ENCODE measurements at regions not wholly inside any gene's neighbourhood (a gene's known extent, or its start where the extent isn't known, plus 50 kb on each side); places are given as distances from the start of the nearest gene placed in this dataset.

DNA sequence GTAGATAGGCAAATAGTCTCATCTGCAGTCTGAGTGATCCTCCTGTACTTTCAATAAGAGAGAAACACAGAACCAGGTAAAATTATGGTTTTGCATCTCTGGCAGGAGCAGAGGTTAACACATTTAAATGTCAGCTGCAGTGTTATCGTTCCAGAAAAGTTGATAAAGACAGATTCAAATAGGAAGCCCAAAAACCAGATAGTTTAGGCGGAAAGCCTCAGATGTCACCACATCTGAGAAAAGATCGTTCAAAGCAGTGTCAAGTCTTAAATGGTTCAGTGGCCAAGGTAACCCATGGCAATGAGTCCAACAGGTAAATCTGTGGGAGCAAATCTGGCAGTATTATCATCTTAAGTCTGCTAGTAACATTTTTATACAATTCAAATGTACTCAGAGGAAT lies 542.1 kb upstream of the MEF2C start:
- Histone ChIP-seq H3K4me2 (ENCODE audit: low read length) (no peak overlapping the region), H3K9ac (ENCODE audit: low read length) (no peak overlapping the region), H3F3A (ENCODE audit: insufficient read depth, low read length, poor library complexity, severe bottlenecking) (no peaks in the 10 kb centered on the region), H3K79me2 (replicated peaks; ENCODE audit: insufficient read depth, low read length) (no peaks in the 10 kb centered on the region), H4K20me1 (ENCODE audit: insufficient read depth) (no peaks in the 10 kb centered on the region), H3K36me3 (ENCODE audit: insufficient read depth, low read length) (no peaks in the 10 kb centered on the region), H3K9me3 (ENCODE audit: low read length) (no peaks in the 10 kb centered on the region), H3K9me2 (ENCODE audit: insufficient read depth, low read length) (no peaks in the 10 kb centered on the region), H3K27ac (ENCODE audit: low read length) (no peak overlapping the region), H3K27me3 (ENCODE audit: insufficient read depth, low read depth, low read length) (no peaks in the 10 kb centered on the region), H3K4me3 (ENCODE audit: low read length) (no peak overlapping the region), H2AFZ (ENCODE audit: low read depth, low read length) (no peak overlapping the region)
- TF ChIP-seq POLR2AphosphoS5 (IDR thresholded peaks at IDR 0.05) (no peak), EZH2 (IDR thresholded peaks at IDR 0.05; ENCODE audit: borderline replicate concordance, insufficient read depth, low read length, poor library complexity, severe bottlenecking) (no peak), RAD21 (conservative IDR thresholded peaks at IDR 0.05) (no peak)
- TF ChIP-seq, protein P1, sequence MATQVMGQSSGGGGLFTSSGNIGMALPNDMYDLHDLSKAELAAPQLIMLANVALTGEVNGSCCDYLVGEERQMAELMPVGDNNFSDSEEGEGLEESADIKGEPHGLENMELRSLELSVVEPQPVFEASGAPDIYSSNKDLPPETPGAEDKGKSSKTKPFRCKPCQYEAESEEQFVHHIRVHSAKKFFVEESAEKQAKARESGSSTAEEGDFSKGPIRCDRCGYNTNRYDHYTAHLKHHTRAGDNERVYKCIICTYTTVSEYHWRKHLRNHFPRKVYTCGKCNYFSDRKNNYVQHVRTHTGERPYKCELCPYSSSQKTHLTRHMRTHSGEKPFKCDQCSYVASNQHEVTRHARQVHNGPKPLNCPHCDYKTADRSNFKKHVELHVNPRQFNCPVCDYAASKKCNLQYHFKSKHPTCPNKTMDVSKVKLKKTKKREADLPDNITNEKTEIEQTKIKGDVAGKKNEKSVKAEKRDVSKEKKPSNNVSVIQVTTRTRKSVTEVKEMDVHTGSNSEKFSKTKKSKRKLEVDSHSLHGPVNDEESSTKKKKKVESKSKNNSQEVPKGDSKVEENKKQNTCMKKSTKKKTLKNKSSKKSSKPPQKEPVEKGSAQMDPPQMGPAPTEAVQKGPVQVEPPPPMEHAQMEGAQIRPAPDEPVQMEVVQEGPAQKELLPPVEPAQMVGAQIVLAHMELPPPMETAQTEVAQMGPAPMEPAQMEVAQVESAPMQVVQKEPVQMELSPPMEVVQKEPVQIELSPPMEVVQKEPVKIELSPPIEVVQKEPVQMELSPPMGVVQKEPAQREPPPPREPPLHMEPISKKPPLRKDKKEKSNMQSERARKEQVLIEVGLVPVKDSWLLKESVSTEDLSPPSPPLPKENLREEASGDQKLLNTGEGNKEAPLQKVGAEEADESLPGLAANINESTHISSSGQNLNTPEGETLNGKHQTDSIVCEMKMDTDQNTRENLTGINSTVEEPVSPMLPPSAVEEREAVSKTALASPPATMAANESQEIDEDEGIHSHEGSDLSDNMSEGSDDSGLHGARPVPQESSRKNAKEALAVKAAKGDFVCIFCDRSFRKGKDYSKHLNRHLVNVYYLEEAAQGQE (IDR thresholded peaks at IDR 0.05; ENCODE audit: borderline replicate concordance) = no peak

DNA sequence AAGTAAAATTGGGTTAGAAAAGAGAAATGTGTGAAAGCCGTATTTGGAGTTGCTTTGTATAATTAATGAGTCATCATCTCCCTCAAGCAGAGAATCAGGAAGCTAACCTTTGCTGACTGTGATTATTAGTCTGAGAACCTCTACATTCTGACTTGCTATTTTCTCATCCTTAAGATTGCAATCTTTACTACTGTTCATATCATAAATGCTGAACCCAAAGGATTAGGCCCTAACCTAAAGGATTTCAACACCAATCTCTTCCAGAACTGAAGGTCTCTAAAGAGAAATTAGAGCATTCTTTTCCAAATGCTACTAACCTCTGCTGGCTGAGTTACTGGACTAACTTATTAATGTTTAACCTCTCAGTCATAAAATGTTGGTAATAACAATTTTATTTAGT lies 538.1 kb upstream of the MEF2C start:
- no peak overlapping the region for H3K4me2 ChIP-seq (ENCODE audit: low read length)
- no peaks in the 10 kb centered on the region for H4K20me1 ChIP-seq (ENCODE audit: insufficient read depth)
- no peak overlapping the region for H3K27ac ChIP-seq (ENCODE audit: low read length)
- no peaks in the 10 kb centered on the region for H3F3A ChIP-seq (ENCODE audit: insufficient read depth, low read length, poor library complexity, severe bottlenecking)
- no peaks in the 10 kb centered on the region for H3K27me3 ChIP-seq (ENCODE audit: insufficient read depth, low read depth, low read length)
- no peaks in the 10 kb centered on the region for H3K79me2 ChIP-seq (replicated peaks; ENCODE audit: insufficient read depth, low read length)
- TF ChIP-seq, protein P2, sequence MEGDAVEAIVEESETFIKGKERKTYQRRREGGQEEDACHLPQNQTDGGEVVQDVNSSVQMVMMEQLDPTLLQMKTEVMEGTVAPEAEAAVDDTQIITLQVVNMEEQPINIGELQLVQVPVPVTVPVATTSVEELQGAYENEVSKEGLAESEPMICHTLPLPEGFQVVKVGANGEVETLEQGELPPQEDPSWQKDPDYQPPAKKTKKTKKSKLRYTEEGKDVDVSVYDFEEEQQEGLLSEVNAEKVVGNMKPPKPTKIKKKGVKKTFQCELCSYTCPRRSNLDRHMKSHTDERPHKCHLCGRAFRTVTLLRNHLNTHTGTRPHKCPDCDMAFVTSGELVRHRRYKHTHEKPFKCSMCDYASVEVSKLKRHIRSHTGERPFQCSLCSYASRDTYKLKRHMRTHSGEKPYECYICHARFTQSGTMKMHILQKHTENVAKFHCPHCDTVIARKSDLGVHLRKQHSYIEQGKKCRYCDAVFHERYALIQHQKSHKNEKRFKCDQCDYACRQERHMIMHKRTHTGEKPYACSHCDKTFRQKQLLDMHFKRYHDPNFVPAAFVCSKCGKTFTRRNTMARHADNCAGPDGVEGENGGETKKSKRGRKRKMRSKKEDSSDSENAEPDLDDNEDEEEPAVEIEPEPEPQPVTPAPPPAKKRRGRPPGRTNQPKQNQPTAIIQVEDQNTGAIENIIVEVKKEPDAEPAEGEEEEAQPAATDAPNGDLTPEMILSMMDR (IDR thresholded peaks at IDR 0.05; ENCODE audit: poor library complexity, severe bottlenecking) = no peak
- TF ChIP-seq POLR2AphosphoS5 (IDR thresholded peaks at IDR 0.05) (no peak), EZH2 (IDR thresholded peaks at IDR 0.05; ENCODE audit: borderline replicate concordance, insufficient read depth, low read length, poor library complexity, severe bottlenecking) (no peak), SMC3 (conservative IDR thresholded peaks at IDR 0.05; ENCODE audit: poor library complexity) (no peak), EP300 (conservative IDR thresholded peaks at IDR 0.05; ENCODE audit: poor library complexity, severe bottlenecking) (no peak)
- H3K9ac ChIP-seq (ENCODE audit: low read length) = no peak overlapping the region
- no peak overlapping the region for H3K4me3 ChIP-seq (ENCODE audit: low read length)
- no peaks in the 10 kb centered on the region for H3K36me3 ChIP-seq (ENCODE audit: insufficient read depth, low read length)
- no peak overlapping the region for H2AFZ ChIP-seq (ENCODE audit: low read depth, low read length)
- no peaks in the 10 kb centered on the region for H3K9me2 ChIP-seq (ENCODE audit: insufficient read depth, low read length)
- H3K9me3 ChIP-seq (ENCODE audit: low read length) = no peaks in the 10 kb centered on the region

DNA sequence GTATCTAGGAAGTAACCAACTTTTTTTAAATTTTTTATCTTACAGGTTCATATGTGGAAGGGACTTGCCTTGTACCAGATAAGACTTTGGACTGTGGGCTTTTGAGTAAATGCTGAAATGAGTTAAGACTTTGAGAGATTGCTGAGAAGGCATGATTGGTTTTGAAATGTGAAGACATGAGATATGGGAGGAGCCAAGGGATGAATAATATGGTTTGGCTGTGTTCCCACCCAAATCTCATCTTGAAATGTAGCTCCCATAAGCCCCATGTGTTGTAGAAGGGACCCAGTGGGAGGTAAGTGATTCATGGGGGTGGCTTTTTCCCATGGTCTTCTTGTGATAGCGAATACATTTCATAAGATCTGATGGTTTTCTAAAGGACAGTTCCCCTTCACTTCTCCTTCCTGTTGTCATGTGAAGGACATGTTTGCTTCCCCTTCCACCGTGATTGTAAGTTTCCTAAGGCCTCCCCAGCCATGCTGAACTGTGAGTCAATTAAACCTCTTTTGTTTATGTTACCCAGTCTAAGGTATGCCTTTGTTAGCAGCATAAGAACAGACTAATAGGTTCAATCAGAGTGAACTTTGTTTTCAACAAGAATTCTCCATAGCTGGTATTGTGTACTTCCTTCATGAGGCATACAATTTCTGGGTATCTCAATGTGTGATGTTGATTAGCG lies 535.6 kb upstream of the MEF2C start:
- no peak overlapping the region for H3K4me3 ChIP-seq (ENCODE audit: low read length)
- no peak overlapping the region for H3K9ac ChIP-seq (ENCODE audit: low read length)
- TF ChIP-seq, protein P2 (IDR thresholded peaks at IDR 0.05; ENCODE audit: poor library complexity, severe bottlenecking) = no peak
- TF ChIP-seq MXI1 (conservative IDR thresholded peaks at IDR 0.05; ENCODE audit: poor library complexity, severe bottlenecking) (no peak), POLR2AphosphoS5 (IDR thresholded peaks at IDR 0.05) (no peak), RAD21 (conservative IDR thresholded peaks at IDR 0.05) (no peak), EZH2 (IDR thresholded peaks at IDR 0.05; ENCODE audit: borderline replicate concordance, insufficient read depth, low read length, poor library complexity, severe bottlenecking) (no peak), SMC3 (conservative IDR thresholded peaks at IDR 0.05; ENCODE audit: poor library complexity) (no peak), EP300 (conservative IDR thresholded peaks at IDR 0.05; ENCODE audit: poor library complexity, severe bottlenecking) (no peak), TAF1 (IDR thresholded peaks at IDR 0.05; ENCODE audit: low read depth) (no peak)
- TF ChIP-seq, protein P1 (IDR thresholded peaks at IDR 0.05; ENCODE audit: borderline replicate concordance) = no peak
- no peak overlapping the region for H3K27ac ChIP-seq (ENCODE audit: low read length)
- no peaks in the 10 kb centered on the region for H4K20me1 ChIP-seq (ENCODE audit: insufficient read depth)
- H3K79me2 ChIP-seq (replicated peaks; ENCODE audit: insufficient read depth, low read length) = no peaks in the 10 kb centered on the region
- H3F3A ChIP-seq (ENCODE audit: insufficient read depth, low read length, poor library complexity, severe bottlenecking) = no peaks in the 10 kb centered on the region
- no peaks in the 10 kb centered on the region for H3K27me3 ChIP-seq (ENCODE audit: insufficient read depth, low read depth, low read length)
- H3K4me2 ChIP-seq (ENCODE audit: low read length) = no peak overlapping the region
- H3K36me3 ChIP-seq (ENCODE audit: insufficient read depth, low read length) = no peaks in the 10 kb centered on the region
- no peak overlapping the region for H2AFZ ChIP-seq (ENCODE audit: low read depth, low read length)
- no peaks in the 10 kb centered on the region for H3K9me3 ChIP-seq (ENCODE audit: low read length)
- no peaks in the 10 kb centered on the region for H3K9me2 ChIP-seq (ENCODE audit: insufficient read depth, low read length)

All from neural cell (in vitro differentiated cells).